Osteocyte (in vitro differentiated cells): ENCODE measurements at regions not wholly inside any gene's neighbourhood (a gene's known extent, or its start where the extent isn't known, plus 50 kb on each side); places are given as distances from the start of the nearest gene placed in this dataset.

Source experiments
- DNase-seq: peaks from one replicate; pipeline ENCODE4 v3.0.0; 2021; ENCODE audit warnings: mixed read lengths; ENCODE audit not compliant: unreplicated experiment; ENCODE audit errors: extremely low spot score
- H3K27ac Mint-ChIP-seq: one replicate; pipeline ENCODE4 v1.8.0; 2021; ENCODE audit warnings: mild to moderate bottlenecking, mixed read lengths; ENCODE audit not compliant: unreplicated experiment
- H3K27me3 Mint-ChIP-seq: one replicate; pipeline ENCODE4 v1.8.0; 2021; ENCODE audit warnings: mixed read lengths; ENCODE audit not compliant: unreplicated experiment
- H3K36me3 Mint-ChIP-seq: one replicate; pipeline ENCODE4 v1.8.0; 2021; ENCODE audit warnings: mixed read lengths; ENCODE audit not compliant: unreplicated experiment
- H3K4me1 Mint-ChIP-seq: one replicate; pipeline ENCODE4 v1.8.0; 2021; ENCODE audit warnings: mixed read lengths; ENCODE audit not compliant: unreplicated experiment
- H3K4me3 Mint-ChIP-seq: one replicate; pipeline ENCODE4 v1.8.0; 2021; ENCODE audit warnings: mild to moderate bottlenecking, moderate library complexity, mixed read lengths; ENCODE audit not compliant: unreplicated experiment
- H3K9me3 Mint-ChIP-seq: one replicate; pipeline ENCODE4 v1.8.0; 2021; ENCODE audit warnings: mixed read lengths; ENCODE audit not compliant: unreplicated experiment
- CTCF ChIP-seq: fragments of 200-600 bp; sonication (generic); IDR thresholded peaks from 2 replicates; pipeline ENCODE4 v1.5.0; 2021; ENCODE audit warnings: antibody characterized with exemption, mild to moderate bottlenecking, moderate library complexity

- no peak overlapping the region for H3K27ac Mint-ChIP-seq
- TF ChIP-seq CTCF: no peak
- no peak overlapping the region for H3K4me3 Mint-ChIP-seq
- peaks cover 14% of the 10 kb centered on the region for H3K27me3 Mint-ChIP-seq
- no peak for DNase-seq
- H3K4me1 Mint-ChIP-seq: no peaks in the 10 kb centered on the region
- no peaks in the 10 kb centered on the region for H3K36me3 Mint-ChIP-seq
- peaks cover 10% of the 10 kb centered on the region for H3K9me3 Mint-ChIP-seq
These were observed 1405.3 kb downstream of the SI start for GRCh38 chr3:163672954-163673353.

- H3K36me3 Mint-ChIP-seq: no peaks in the 10 kb centered on the region
- peaks cover 10% of the 10 kb centered on the region for H3K27me3 Mint-ChIP-seq
- H3K9me3 Mint-ChIP-seq: peaks cover 15% of the 10 kb centered on the region
- DNase-seq: no peak
- no peak for TF ChIP-seq CTCF
- no peaks in the 10 kb centered on the region for H3K4me1 Mint-ChIP-seq
- H3K27ac Mint-ChIP-seq: no peak overlapping the region
- no peak overlapping the region for H3K4me3 Mint-ChIP-seq
These were observed 1407.1 kb downstream of the SI start for GRCh38 chr3:163671201-163671600.

- H3K27ac Mint-ChIP-seq: no peak overlapping the region
- H3K9me3 Mint-ChIP-seq: peaks cover 9% of the 10 kb centered on the region
- H3K27me3 Mint-ChIP-seq: no peaks in the 10 kb centered on the region
- H3K4me1 Mint-ChIP-seq: no peaks in the 10 kb centered on the region
- TF ChIP-seq CTCF: no peak
- DNase-seq: no peak
- no peaks in the 10 kb centered on the region for H3K36me3 Mint-ChIP-seq
- no peak overlapping the region for H3K4me3 Mint-ChIP-seq
These were observed 1413.8 kb downstream of the SI start for GRCh38 chr3:163664466-163664865.

- H3K4me3 Mint-ChIP-seq: no peak overlapping the region
- H3K9me3 Mint-ChIP-seq: no peaks in the 10 kb centered on the region
- H3K27me3 Mint-ChIP-seq: no peaks in the 10 kb centered on the region
- no peaks in the 10 kb centered on the region for H3K4me1 Mint-ChIP-seq
- no peak for TF ChIP-seq CTCF
- no peak for DNase-seq
- no peak overlapping the region for H3K27ac Mint-ChIP-seq
- no peaks in the 10 kb centered on the region for H3K36me3 Mint-ChIP-seq
These were observed 1421.2 kb downstream of the SI start for GRCh38 chr3:163657088-163657487.

- Mint-ChIP-seq H3K27me3 (no peaks in the 10 kb centered on the region), H3K4me3 (no peak overlapping the region), H3K9me3 (no peaks in the 10 kb centered on the region), H3K27ac (no peak overlapping the region), H3K36me3 (no peaks in the 10 kb centered on the region), H3K4me1 (no peaks in the 10 kb centered on the region)
- no peak for DNase-seq
- TF ChIP-seq CTCF: no peak
These were observed 1423.3 kb downstream of the SI start for GRCh38 chr3:163655021-163655420.
